ENCODE measurements at regions not wholly inside any gene's neighbourhood (a gene's known extent, or its start where the extent isn't known, plus 50 kb on each side); places are given as distances from the start of the nearest gene placed in this dataset.

DNA sequence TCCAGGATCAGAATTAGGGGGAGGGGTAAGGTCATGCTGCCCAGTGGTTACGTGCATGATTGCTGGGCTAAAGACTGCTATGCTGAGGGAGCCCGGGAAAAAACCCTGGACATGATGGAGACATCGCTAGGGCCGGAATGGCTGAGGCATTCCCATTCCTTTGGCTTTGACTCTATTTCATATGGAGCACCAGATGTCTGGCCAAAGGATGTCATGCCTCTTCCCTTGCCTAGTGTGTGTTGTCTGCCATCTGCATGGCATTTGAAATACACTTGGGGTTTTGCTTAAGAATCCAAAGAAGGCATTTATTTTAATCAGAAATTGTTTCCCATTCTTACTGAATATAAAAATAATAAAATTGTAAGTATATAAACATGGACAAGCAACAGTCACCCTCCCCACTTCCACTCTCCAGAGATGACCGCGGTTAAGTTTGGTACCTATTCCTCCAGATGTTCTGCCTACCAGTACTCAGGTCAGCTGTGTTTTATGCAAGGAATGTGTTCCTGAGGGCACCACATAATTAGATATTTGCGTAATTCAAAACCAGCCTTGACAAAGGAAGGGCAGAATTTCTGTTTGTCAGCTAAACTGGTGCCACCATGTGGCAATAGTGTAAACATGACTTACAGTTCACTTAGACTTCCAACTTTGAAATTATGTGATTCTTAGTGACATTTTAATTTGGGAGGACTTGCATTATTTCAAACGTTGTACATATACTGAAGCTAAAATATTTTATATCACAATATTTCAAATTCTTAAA lies 105.9 kb downstream of the CT47B1 start:
- TF ChIP-seq CTCF (IDR thresholded peaks at IDR 0.05) (peak; percentile 46), ZFX (IDR thresholded peaks at IDR 0.05; ENCODE audit: borderline replicate concordance) (no peak)

Measured in 22Rv1 (cell line).